ENCODE measurements at regions not wholly inside any gene's neighbourhood (a gene's known extent, or its start where the extent isn't known, plus 50 kb on each side); places are given as distances from the start of the nearest gene placed in this dataset.

- Histone ChIP-seq H3K27me3 (no peaks in the 10 kb centered on the region), H3K27ac (no peak overlapping the region), H3K4me3 (no peak overlapping the region), H3K36me3 (no peaks in the 10 kb centered on the region), H3K9me3 (no peaks in the 10 kb centered on the region), H3K4me1 (no peaks in the 10 kb centered on the region)
- TF ChIP-seq CTCF (IDR thresholded peaks at IDR 0.05) = no peak
- DNase-seq = no peak
- intact Hi-C loops (cut with DNase I; ENCODE audit: low total_unique reads) = no loop called here
These were observed 795.9 kb downstream of the XPNPEP1 start for GRCh38 chr10:109127363-109127762.

- Histone ChIP-seq H3K4me1 (no peaks in the 10 kb centered on the region), H3K27me3 (no peaks in the 10 kb centered on the region), H3K4me3 (no peak overlapping the region), H3K27ac (no peak overlapping the region), H3K9me3 (no peaks in the 10 kb centered on the region), H3K36me3 (no peaks in the 10 kb centered on the region)
- intact Hi-C loops (cut with DNase I; ENCODE audit: low total_unique reads) = no loop called here
- DNase-seq = no peak
- no peak for TF ChIP-seq CTCF (IDR thresholded peaks at IDR 0.05)
These were observed 796.8 kb downstream of the XPNPEP1 start for GRCh38 chr10:109126541-109126940.

- Histone ChIP-seq H3K4me1 (no peaks in the 10 kb centered on the region), H3K9me3 (no peaks in the 10 kb centered on the region), H3K27me3 (no peaks in the 10 kb centered on the region), H3K27ac (no peak overlapping the region), H3K4me3 (no peak overlapping the region), H3K36me3 (no peaks in the 10 kb centered on the region)
- TF ChIP-seq CTCF (IDR thresholded peaks at IDR 0.05) = no peak
- intact Hi-C loops (cut with DNase I; ENCODE audit: low total_unique reads) = no loop called here
- DNase-seq = no peak
These were observed 797.3 kb downstream of the XPNPEP1 start for GRCh38 chr10:109126016-109126415.

GRCh38 chr10:109115179-109115578 lies 808.1 kb downstream of the XPNPEP1 start:
- H3K9me3 ChIP-seq = no peaks in the 10 kb centered on the region
- intact Hi-C loops (cut with DNase I; ENCODE audit: low total_unique reads) = no loop called here
- H3K4me1 ChIP-seq = no peaks in the 10 kb centered on the region
- no peak overlapping the region for H3K27ac ChIP-seq
- TF ChIP-seq CTCF (IDR thresholded peaks at IDR 0.05) = no peak
- H3K36me3 ChIP-seq = no peaks in the 10 kb centered on the region
- H3K27me3 ChIP-seq = no peaks in the 10 kb centered on the region
- DNase-seq = no peak
- no peak overlapping the region for H3K4me3 ChIP-seq

- no peak overlapping the region for H3K27ac ChIP-seq
- no peaks in the 10 kb centered on the region for H3K4me1 ChIP-seq
- no peak for DNase-seq
- TF ChIP-seq CTCF (IDR thresholded peaks at IDR 0.05) = no peak
- intact Hi-C loops (cut with DNase I; ENCODE audit: low total_unique reads) = no loop called here
- H3K4me3 ChIP-seq = no peak overlapping the region
- H3K36me3 ChIP-seq = no peaks in the 10 kb centered on the region
- no peaks in the 10 kb centered on the region for H3K27me3 ChIP-seq
- no peaks in the 10 kb centered on the region for H3K9me3 ChIP-seq
These were observed 808.7 kb downstream of the XPNPEP1 start for GRCh38 chr10:109114579-109114978.

GRCh38 chr10:109106604-109107003 lies 816.7 kb downstream of the XPNPEP1 start:
- Histone ChIP-seq H3K4me1 (no peaks in the 10 kb centered on the region), H3K36me3 (no peaks in the 10 kb centered on the region), H3K27ac (no peak overlapping the region), H3K9me3 (no peaks in the 10 kb centered on the region), H3K4me3 (no peak overlapping the region), H3K27me3 (no peaks in the 10 kb centered on the region)
- no peak for TF ChIP-seq CTCF (IDR thresholded peaks at IDR 0.05)
- DNase-seq = no peak
- intact Hi-C loops (cut with DNase I; ENCODE audit: low total_unique reads) = no loop called here
